Right renal pelvis (tissue), 4 donors: ENCODE measurements at regions not wholly inside any gene's neighbourhood (a gene's known extent, or its start where the extent isn't known, plus 50 kb on each side); places are given as distances from the start of the nearest gene placed in this dataset.
A peak's percentile ranks its signal among the peaks of the same experiment; 100 is the strongest.

ENCODE experiments used
- DNase-seq, 4 donors: peaks; one replicate each; pipeline ENCODE4 v3.0.0-alpha.2; 2013; ENCODE audit warnings: low read depth in 4 of 4, low spot score in 3 of 4, missing footprints in 1 of 4

DNA sequence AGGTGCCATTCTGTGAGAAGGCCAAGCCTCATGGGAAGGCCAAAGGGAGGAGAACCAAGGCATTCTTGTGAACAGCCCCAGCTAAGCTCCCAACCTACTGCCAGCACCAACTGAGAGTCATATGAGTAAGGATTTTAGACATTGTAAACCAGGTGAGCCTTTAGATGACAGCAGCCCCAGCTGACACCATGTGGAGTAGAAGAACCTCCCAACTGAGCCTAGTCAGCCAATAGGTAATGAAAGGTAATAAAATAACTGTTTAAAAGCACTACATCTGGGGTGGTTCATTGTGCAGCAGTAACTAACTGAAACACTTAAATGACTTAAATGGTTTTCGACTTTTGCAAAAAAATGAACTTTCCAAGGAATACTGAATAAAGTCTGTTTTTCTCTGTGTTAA is 172.6 kb upstream of the KIF2A start:
- no peak for DNase-seq

DNA sequence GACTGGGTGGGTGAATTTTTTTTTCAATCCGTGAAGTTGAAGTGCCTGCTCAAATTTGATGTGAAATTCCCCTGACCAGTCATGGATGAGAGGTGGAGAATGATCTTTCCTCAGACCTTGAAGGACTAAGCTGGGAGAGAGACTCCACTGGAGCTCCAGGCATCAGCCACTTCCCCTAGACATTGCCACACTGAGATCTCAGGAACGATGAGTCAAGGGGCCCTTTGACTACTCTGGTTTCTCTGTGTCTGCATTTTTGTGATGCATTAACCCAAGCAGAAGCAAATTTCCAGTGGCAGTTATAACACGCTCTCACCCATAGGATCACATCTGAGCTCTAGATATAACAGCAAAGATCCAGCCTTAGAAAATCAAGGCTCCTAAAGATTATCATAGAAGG is 171.2 kb upstream of the KIF2A start:
- DNase-seq, result no peak

GRCh38 chr5:62137628-62138027 is 168.4 kb upstream of the KIF2A start:
- no peak for DNase-seq

DNA sequence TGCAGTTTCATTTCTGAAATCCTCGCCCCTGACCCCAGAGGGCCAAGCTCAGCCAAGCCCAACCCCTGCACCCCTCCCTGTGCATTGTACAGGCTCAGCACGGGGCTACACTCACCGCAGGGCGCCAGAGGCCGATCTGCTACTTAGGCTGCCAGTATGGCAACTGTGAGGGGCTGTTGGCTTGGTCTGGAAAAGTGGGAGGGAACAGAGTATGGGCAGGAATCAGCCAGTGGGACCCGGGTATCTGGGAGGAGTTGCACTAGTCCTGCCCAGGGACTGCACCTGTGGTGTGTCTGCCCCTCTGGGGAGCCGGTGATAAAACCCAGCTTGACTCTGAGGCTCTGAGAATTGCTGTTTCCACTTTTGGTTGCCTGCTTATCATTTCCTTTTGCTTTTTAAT is 167.4 kb upstream of the KIF2A start:
- no peak for DNase-seq

- DNase-seq, result no peak
These were observed 166.3 kb upstream of the KIF2A start for GRCh38 chr5:62139741-62140140.

GRCh38 chr5:62142351-62142750 is 163.7 kb upstream of the KIF2A start:
- DNase-seq, result no peak

- peak; percentile 22 to 36 (median 28) for DNase-seq
These were observed 162.5 kb upstream of the KIF2A start for GRCh38 chr5:62143268-62144229.

DNA sequence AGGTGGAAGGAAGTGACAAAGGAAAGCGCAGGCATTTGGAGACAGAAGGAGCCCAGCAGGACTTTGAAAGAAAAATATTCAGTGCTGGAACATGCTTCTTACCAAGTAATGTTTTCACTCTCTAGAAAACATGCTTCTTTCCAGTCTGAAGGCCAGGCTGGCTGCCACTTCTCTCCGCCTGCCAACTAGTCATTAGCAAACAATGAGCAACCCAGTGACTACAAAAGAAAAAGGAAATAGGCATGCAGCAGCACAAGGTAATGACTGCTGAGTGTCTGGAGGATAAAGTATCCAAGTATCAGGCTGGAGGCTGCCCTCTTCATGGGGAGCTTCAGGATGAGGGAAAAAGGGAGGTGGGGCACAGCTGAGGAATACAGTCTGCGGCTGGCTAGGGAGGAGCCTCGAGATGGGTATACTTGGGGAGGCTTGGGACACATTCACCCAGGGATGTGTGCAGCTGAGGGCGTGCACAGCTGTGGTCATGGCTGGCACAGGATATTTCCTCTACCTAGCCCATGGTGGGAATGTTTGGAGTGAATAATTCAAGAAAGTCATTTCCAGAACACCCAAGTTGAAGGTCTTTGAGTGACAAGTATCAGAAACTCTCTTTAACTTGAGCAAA is 161.5 kb upstream of the KIF2A start:
- no peak for DNase-seq

GRCh38 chr5:62149879-62150278 is 156.1 kb upstream of the KIF2A start:
- no peak for DNase-seq

GRCh38 chr5:62152394-62153087 is 153.5 kb upstream of the KIF2A start:
- no peak for DNase-seq

DNA sequence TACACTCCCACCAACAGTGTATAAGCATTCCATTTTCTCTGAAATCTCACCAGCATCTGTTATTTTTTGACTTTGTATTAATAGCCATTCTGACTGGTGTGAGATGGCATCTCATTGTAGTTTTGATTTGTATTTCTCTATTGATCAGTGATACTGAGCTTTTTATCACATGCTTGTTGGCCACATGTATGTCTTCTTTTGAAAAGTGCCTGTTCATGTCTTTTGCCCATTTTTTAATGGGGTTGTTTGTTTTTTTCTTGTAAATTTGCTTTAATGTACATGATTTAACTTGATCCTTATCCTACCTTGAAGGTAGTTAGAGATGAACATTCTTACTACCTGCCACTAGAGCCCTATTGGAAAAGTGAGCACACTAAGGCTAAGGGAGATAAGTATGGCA is 151.2 kb upstream of the KIF2A start:
- DNase-seq, result no peak

DNA sequence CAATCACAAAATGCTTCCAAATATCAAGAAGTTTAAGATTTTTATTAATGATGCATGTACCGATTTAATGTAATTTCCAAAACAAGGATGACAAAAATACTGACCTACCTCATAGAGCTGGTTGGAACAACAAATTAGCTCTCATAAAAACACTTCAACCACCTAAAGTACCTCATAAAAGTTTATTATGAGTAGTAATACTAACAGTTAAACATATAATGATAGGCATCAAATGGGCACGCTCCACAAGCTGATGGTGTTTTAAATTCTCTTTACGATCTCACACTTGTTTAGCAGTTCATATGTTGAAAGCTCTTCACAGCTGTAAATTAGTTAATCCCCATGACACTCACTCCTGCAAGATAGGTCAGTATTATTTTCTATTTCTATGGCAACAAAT is 150.0 kb upstream of the KIF2A start:
- no peak for DNase-seq

DNA sequence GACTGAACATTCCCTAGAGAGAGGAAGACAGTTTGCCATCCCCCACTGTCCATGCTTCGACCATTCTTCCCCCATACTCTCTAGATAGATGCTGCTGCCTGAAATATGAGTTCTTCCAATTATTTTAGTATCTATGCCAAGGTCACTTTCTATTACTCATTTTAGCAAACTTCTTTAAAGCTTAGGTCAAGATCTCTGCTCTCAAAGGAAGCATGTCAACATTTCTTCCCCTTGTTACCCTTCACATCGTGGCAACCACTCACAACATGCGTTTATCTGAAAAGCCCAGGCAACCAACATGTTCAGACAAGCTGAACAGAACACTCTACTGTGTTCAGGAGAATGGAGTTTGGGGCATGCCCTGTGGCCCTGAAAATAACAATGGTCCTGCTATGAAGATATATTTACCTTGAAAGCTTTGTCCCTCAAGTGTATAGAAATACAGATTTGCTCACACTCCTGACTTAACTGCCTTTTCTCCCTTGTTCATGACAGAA is 138.4 kb upstream of the KIF2A start:
- DNase-seq, result no peak

- DNase-seq, result no peak
These were observed 137.3 kb upstream of the KIF2A start for GRCh38 chr5:62168506-62169281.

DNA sequence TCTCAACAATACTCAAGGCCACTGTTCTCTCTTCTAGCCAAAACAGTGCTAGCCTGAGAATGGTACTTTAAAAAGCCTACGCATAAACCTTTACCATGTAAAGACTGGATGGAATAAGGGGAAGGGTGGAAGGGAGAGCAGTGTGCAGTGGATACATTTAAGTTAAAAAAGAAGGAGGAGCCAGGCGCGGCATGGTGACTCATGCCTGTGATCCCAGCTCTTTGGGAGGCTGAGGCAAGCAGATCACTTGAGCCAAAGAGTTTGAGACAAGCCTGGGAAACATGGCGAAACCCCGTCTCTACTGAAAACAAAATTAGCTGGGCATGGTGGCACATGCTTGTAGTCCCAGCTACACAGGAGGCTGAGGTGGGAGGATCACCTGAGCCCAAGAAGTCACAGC is 127.7 kb upstream of the KIF2A start:
- DNase-seq, result no peak

DNA sequence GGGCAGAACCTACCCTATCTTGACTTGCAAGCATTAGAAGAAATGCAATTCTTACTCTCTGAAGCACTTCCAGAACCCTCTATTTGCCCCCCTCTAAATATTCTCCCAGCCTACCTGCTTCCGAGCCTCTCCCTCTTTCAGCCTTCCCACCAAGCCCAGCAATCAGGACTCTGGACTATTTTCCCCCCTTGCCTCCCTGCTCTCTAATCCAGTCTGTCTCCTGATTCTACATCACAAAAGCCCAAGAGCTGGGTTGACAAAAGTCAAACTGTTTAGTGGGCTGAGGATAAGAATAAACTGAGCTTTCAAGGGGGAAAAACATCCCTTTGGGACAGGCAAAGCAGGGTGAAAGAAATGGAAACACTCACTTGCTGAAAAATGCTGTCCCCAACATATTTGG is 123.2 kb upstream of the KIF2A start:
- DNase-seq, result no peak

- no peak for DNase-seq
These were observed 122.3 kb upstream of the KIF2A start for GRCh38 chr5:62183727-62184126.

GRCh38 chr5:62184444-62184843 is 121.6 kb upstream of the KIF2A start:
- DNase-seq, result no peak

- DNase-seq, result no peak
These were observed 115.8 kb upstream of the KIF2A start for GRCh38 chr5:62190173-62190572.

DNA sequence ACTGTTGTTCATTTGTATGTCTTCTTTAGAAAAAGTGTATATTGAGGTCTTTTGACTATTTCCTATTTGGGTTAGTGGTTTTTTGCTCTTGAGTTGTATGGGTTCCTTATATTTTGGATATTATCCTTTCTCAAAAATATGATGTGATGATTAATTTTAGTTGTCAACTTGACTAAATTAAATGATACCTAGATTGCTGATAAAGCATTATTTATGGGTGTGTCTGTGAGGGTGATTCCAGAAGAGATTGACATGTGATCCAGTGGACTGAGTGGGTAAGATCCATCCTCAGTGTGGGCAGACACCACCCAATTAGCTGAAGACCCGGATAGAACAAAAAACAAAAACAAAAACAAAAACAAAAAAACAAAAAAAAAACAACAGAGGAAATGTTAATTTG is 115.1 kb upstream of the KIF2A start:
- DNase-seq, result no peak

DNA sequence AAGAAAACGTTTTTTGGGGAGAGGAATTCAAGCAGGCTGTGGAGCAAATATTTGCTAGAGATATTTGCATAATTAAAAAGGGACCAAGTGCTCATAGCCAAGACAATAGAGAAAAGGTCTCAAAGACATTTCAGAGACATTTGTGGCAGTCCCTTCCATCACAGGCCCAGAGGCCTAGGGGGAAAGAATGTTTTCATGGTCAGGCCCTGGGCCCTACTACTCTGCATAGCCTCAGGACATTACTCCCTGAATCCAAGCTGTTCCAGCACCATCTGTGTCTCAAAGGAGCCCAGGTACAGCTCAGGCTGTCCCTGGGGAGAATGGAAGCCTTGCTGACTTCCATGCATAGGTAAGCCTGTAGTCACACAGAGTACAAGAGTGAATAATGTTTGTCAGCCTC is 113.0 kb upstream of the KIF2A start:
- DNase-seq, result no peak
